NB4 (cell line): ENCODE measurements at regions not wholly inside any gene's neighbourhood (a gene's known extent, or its start where the extent isn't known, plus 50 kb on each side); places are given as distances from the start of the nearest gene placed in this dataset.

Source experiments
- DNase-seq: peaks from one replicate; pipeline ENCODE4 v3.0.0; 2010; ENCODE audit warnings: low read depth
- H3K4me3 ChIP-seq: one replicate; pipeline ENCODE4 v1.5.1; 2011; ENCODE audit warnings: mild to moderate bottlenecking, low read depth, low read length, moderate library complexity
- MYC ChIP-seq: IDR thresholded peaks from 2 replicates; pipeline ENCODE4 v1.6.1; 2011; ENCODE audit warnings: low read depth, low read length
- POLR2A ChIP-seq: IDR thresholded peaks from 2 replicates; pipeline ENCODE4 v1.6.1; 2011; ENCODE audit warnings: mild to moderate bottlenecking; ENCODE audit not compliant: insufficient read length; ENCODE audit errors: extremely low read depth
- TF ChIP-seq, protein P1 (sequence below): IDR thresholded peaks from one replicate; pipeline ENCODE4 v1.5.1; 2012; ENCODE audit warnings: low read depth, low read length
- TF ChIP-seq, protein P2 (sequence below): IDR thresholded peaks from 2 replicates; pipeline ENCODE4 v1.6.1; 2011; ENCODE audit warnings: low read depth, low read length

DNA sequence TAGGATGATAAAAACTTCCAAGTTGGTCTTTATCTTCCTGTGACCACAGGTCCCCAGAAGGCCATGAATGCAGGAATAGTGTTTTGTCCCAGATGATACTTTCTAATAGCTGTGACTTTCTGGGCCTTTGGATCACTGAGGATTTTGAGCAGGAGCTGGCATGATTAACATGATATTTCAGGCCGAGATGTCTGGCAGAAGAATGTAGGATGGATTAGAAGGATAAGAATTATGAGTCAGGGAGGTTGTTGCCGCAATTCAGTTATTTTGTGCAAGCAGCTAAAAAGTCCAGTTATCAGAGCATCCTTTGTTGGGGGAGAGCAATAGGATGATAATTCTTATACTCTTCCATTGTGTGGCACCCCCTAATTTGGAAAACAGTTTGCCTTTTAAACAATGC is 189.7 kb downstream of the PSAT1 start:
- no peak overlapping the region for H3K4me3 ChIP-seq
- TF ChIP-seq, protein P1, sequence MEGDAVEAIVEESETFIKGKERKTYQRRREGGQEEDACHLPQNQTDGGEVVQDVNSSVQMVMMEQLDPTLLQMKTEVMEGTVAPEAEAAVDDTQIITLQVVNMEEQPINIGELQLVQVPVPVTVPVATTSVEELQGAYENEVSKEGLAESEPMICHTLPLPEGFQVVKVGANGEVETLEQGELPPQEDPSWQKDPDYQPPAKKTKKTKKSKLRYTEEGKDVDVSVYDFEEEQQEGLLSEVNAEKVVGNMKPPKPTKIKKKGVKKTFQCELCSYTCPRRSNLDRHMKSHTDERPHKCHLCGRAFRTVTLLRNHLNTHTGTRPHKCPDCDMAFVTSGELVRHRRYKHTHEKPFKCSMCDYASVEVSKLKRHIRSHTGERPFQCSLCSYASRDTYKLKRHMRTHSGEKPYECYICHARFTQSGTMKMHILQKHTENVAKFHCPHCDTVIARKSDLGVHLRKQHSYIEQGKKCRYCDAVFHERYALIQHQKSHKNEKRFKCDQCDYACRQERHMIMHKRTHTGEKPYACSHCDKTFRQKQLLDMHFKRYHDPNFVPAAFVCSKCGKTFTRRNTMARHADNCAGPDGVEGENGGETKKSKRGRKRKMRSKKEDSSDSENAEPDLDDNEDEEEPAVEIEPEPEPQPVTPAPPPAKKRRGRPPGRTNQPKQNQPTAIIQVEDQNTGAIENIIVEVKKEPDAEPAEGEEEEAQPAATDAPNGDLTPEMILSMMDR: no peak
- TF ChIP-seq MYC (no peak), POLR2A (no peak)
- TF ChIP-seq, protein P2, sequence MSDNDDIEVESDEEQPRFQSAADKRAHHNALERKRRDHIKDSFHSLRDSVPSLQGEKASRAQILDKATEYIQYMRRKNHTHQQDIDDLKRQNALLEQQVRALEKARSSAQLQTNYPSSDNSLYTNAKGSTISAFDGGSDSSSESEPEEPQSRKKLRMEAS: no peak
- DNase-seq: no peak

DNA sequence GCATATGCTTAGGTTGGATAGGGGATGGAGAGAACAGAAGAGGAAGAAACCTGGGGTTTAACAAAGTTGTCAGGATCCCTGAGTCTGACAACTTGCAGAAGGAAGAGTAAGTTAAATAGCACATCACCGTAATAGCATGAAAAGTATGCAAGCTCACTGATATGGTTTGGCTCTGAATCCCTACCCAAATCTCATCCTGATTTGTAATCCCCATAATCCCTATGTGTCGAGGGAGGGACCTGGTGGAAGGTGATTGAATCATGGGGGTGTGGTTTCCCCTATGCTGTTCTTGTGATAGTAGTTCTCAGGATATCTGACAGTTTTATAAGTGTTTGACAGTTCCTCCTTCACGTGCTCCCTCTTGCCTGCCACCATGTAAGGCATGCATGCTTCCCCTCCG is 193.3 kb downstream of the PSAT1 start:
- no peak overlapping the region for H3K4me3 ChIP-seq
- no peak for DNase-seq
- TF ChIP-seq, protein P1: no peak
- TF ChIP-seq, protein P2: no peak
- TF ChIP-seq MYC: no peak
- no peak for TF ChIP-seq POLR2A

DNA sequence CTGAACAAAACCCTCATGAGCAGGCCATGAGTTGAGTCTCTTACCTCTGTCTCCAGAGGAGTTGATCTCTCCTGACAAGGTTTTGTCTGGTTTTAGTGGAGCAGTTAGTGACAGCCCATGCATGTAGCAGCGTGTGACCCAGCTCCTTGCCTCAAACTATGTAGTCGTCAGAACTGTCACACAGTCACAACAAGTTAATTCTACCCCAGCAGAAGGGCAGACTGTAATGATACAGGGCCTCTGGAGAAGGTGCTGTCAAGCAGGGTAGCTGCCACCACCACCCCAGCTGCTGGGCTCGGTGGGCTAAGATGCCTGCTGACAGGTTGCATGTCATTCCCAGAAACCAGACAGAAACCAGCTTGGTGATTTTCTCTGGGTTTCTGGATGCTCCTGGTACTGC is 194.5 kb downstream of the PSAT1 start:
- no peak for DNase-seq
- H3K4me3 ChIP-seq: no peak overlapping the region
- TF ChIP-seq POLR2A: no peak
- TF ChIP-seq, protein P1: no peak
- TF ChIP-seq, protein P2: no peak
- no peak for TF ChIP-seq MYC

DNA sequence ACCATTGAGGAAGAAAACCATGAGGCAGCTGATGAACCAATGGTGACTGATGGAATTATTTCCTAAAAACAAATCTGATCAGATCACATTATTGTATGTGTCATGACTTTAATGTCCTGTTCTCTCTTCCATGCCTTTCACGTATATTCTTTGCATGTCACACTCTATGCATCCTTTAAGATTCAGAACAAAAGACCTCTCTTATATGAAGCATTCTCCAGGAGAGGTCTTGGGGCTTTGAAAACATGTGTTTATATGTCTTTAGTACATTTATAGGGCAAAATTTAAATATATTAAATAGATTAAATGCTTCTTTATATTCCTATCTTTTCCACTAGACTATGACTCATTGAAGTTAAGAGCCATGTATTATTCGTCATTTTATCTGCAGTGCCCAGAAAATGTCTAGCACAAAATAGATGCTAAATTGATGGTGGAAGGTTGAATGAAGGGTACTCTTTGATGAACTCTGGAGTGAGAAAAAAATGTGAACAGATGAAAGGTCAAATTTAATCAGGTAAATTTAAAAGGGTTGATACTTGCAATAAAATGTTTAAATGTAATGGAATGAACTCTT is 196.3 kb downstream of the PSAT1 start:
- no peak for DNase-seq
- TF ChIP-seq POLR2A: no peak
- TF ChIP-seq, protein P1: no peak
- TF ChIP-seq, protein P2: no peak
- TF ChIP-seq MYC: no peak
- no peak overlapping the region for H3K4me3 ChIP-seq

DNA sequence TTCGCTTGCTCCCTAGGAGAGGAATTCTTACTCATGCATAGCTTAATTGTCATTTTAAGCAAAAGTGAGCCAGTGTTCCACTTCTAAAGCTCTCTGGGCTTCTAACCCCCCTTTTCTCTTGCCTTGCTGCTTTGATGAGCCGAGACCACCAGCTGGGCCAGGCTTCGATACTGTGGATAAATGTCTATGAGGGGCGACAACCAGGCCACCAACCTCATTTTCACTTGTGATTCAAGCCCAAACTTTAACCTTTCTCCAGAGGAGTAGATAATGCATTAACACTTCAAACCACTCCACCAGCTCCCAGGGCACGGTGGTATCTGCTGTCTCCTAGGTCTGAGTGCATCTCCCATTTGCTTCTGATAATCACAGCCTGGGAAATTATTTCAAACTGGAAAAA is 205.6 kb downstream of the PSAT1 start:
- DNase-seq: no peak
- no peak overlapping the region for H3K4me3 ChIP-seq
- no peak for TF ChIP-seq POLR2A
- TF ChIP-seq, protein P2: no peak
- TF ChIP-seq MYC: no peak
- TF ChIP-seq, protein P1: no peak
